ENCODE measurements at regions not wholly inside any gene's neighbourhood (a gene's known extent, or its start where the extent isn't known, plus 50 kb on each side); places are given as distances from the start of the nearest gene placed in this dataset.
A peak's percentile ranks its signal among the peaks of the same experiment; 100 is the strongest.

GRCh38 chr4:80137631-80138030, 59.7 kb upstream of the PRDM8 start:
- Histone ChIP-seq H3K4me2 (ENCODE audit: low read length) (no peak overlapping the region), H3K4me3 (replicated peaks in 1 of 2; ENCODE audit: low read depth in 1 of 2, low read length in 2 of 2) (no peak overlapping the region), H3K9me2 (ENCODE audit: insufficient read depth) (no peaks in the 10 kb centered on the region), H3K79me2 (ENCODE audit: insufficient read depth, low read length) (no peaks in the 10 kb centered on the region), H3K27ac (ENCODE audit: low read depth, low read length) (no peak overlapping the region), H3K36me3 (ENCODE audit: control insufficient read depth in 1 of 2, insufficient read depth in 2 of 2, low read length in 2 of 2) (no peaks in the 10 kb centered on the region), H3K27me3 (ENCODE audit: insufficient read depth, low read length) (no peaks in the 10 kb centered on the region), H3K4me1 (ENCODE audit: control insufficient read depth in 1 of 2, insufficient read depth in 2 of 2, low read length in 2 of 2) (peaks cover 0 to 11% of the 10 kb centered on the region in 2 experiments; a peak in 1 of 4 replicates), H3K9me3 (ENCODE audit: control insufficient read depth in 1 of 2, insufficient read depth in 1 of 2, low read depth in 1 of 2, low read length in 2 of 2) (no peaks in the 10 kb centered on the region), H3K9ac (ENCODE audit: low read length) (no peak overlapping the region), H2AFZ (ENCODE audit: low read depth, low read length, poor library complexity, severe bottlenecking) (no peak overlapping the region), H4K20me1 (ENCODE audit: insufficient read depth) (no peaks in the 10 kb centered on the region)
- no TSS peak for BruUV-seq (replicated peaks)
- intact Hi-C loops (cut with micrococcal nuclease) = no loop called here
- no peak for ATAC-seq
- RAD21 ChIA-PET (ENCODE audit: low non-redundant PET in 1 of 2, low total read pairs in 2 of 2, uncharacterized antibody in 2 of 2, unreplicated experiment in 2 of 2) = no interaction called here
- no peak for DNase-seq (ENCODE audit: low read depth, low spot score)
- POLR2A ChIA-PET = no interaction called here
- CTCF ChIA-PET = no interaction called here
- no peak for TF ChIP-seq REST (IDR thresholded peaks at IDR 0.05; ENCODE audit: low read depth)
- no peak for TF ChIP-seq POLR2A (IDR thresholded peaks at IDR 0.05; ENCODE audit: borderline replicate concordance, extremely low read depth, insufficient read depth, insufficient read length)
- TF ChIP-seq FOSL1 (IDR thresholded peaks at IDR 0.05; ENCODE audit: low read depth) = no peak
- TF ChIP-seq ZNF274 (IDR thresholded peaks at IDR 0.05; ENCODE audit: low read depth, low read length) = no peak
- no peak for TF ChIP-seq MAX (IDR thresholded peaks at IDR 0.05)
- no peak for TF ChIP-seq ZFX (IDR thresholded peaks at IDR 0.05)

GRCh38 chr4:80136270-80136669, 61.0 kb upstream of the PRDM8 start:
- H2AFZ ChIP-seq (ENCODE audit: low read depth, low read length, poor library complexity, severe bottlenecking) = peak overlapping the region; percentile 40
- H3K27ac ChIP-seq (ENCODE audit: low read depth, low read length) = no peak overlapping the region
- DNase-seq (ENCODE audit: low read depth, low spot score) (no peak), ATAC-seq (no peak)
- H3K4me1 ChIP-seq (ENCODE audit: control insufficient read depth in 1 of 2, insufficient read depth in 2 of 2, low read length in 2 of 2) = peaks cover 0 to 11% of the 10 kb centered on the region in 2 experiments; a peak in 1 of 4 replicates
- no peaks in the 10 kb centered on the region for H3K79me2 ChIP-seq (ENCODE audit: insufficient read depth, low read length)
- ChIA-PET RAD21 (ENCODE audit: low non-redundant PET in 1 of 2, low total read pairs in 2 of 2, uncharacterized antibody in 2 of 2, unreplicated experiment in 2 of 2) (no interaction called here), POLR2A (no interaction called here), CTCF (no interaction called here)
- H3K36me3 ChIP-seq (ENCODE audit: control insufficient read depth in 1 of 2, insufficient read depth in 2 of 2, low read length in 2 of 2) = no peaks in the 10 kb centered on the region
- no peak overlapping the region for H3K9ac ChIP-seq (ENCODE audit: low read length)
- intact Hi-C loops (cut with micrococcal nuclease) = no loop called here
- no peak overlapping the region for H3K4me2 ChIP-seq (ENCODE audit: low read length)
- H3K9me3 ChIP-seq (ENCODE audit: control insufficient read depth in 1 of 2, insufficient read depth in 1 of 2, low read depth in 1 of 2, low read length in 2 of 2) = no peaks in the 10 kb centered on the region
- H3K9me2 ChIP-seq (ENCODE audit: insufficient read depth) = no peaks in the 10 kb centered on the region
- no peaks in the 10 kb centered on the region for H4K20me1 ChIP-seq (ENCODE audit: insufficient read depth)
- TF ChIP-seq RAD21 (IDR thresholded peaks at IDR 0.05; ENCODE audit: low read depth) (no peak), FOSL1 (IDR thresholded peaks at IDR 0.05; ENCODE audit: low read depth) (no peak), REST (IDR thresholded peaks at IDR 0.05; ENCODE audit: low read depth) (no peak), CTCF (IDR thresholded peaks at IDR 0.05 in 2 of 3, conservative IDR thresholded peaks at IDR 0.05 in 1 of 3; ENCODE audit: borderline replicate concordance in 1 of 3, insufficient read depth in 1 of 3, low read depth in 2 of 3, low read length in 2 of 3) (no peak)
- BruUV-seq (replicated peaks) = no TSS peak
- H3K4me3 ChIP-seq (replicated peaks in 1 of 2; ENCODE audit: low read depth in 1 of 2, low read length in 2 of 2) = no peak overlapping the region
- no peaks in the 10 kb centered on the region for H3K27me3 ChIP-seq (ENCODE audit: insufficient read depth, low read length)
